Muscle of leg (tissue), 3 donors: ENCODE measurements at regions not wholly inside any gene's neighbourhood (a gene's known extent, or its start where the extent isn't known, plus 50 kb on each side); places are given as distances from the start of the nearest gene placed in this dataset.

Experiments
- DNase-seq: peaks from one replicate; pipeline ENCODE4 v3.0.0; 2013
- H3K27ac ChIP-seq: one replicate; pipeline ENCODE4 v1.5.1; 2013; ENCODE audit warnings: mild to moderate bottlenecking, low read length, control low read depth
- H3K27me3 ChIP-seq: one replicate; pipeline ENCODE4 v1.6.1; 2013; ENCODE audit warnings: low read length; ENCODE audit not compliant: control insufficient read depth, insufficient read depth
- H3K36me3 ChIP-seq: one replicate; pipeline ENCODE4 v1.6.1; 2013; ENCODE audit warnings: low read length; ENCODE audit not compliant: control insufficient read depth, insufficient read depth
- H3K4me1 ChIP-seq: one replicate; pipeline ENCODE4 v1.6.1; 2013; ENCODE audit warnings: low read length; ENCODE audit not compliant: control insufficient read depth, insufficient read depth
- H3K4me3 ChIP-seq: one replicate; pipeline ENCODE4 v1.5.1; 2013; ENCODE audit warnings: low read length, control low read depth
- H3K9me3 ChIP-seq: replicated peaks from 2 replicates; pipeline ENCODE4 v1.6.1; 2013; ENCODE audit warnings: low read depth, low read length; ENCODE audit not compliant: control insufficient read depth
- WGBS: methylation state at CpG from one replicate; pipeline ENCODE4 v1.1.5; 2013; ENCODE audit warnings: missing lambda C conversion rate; ENCODE audit not compliant: insufficient coverage; 5-methylcytosine and 5-hydroxymethylcytosine counted together

DNA sequence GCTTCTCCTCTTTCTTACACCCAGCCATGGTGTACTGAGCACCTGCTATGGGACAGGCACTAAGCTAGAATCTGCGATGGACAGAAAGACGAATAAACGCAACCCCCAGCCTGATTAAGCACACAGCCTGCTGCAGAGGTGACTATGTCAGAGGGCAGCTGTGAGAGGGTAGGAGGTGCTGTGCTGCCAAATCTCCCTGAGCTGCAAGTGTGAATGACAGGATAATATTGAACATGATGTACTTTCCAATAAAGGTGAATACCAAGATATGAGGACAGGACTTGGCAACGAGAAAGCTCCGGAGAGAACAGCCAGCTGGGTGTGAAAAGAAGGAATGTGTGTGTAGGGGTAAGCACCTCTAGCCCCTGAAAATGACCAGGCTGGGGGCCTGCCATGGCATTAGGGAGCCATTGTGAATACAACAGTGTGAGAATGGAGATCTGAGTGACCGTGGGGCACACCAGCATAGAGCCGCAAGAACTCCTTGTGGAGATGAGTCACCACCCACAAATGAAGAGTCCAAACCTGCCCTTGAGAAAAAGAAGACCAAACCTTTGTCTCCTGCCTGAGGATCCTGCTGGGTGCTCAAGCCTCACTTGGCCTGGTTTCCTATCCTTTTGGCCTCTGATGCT is 83.0 kb upstream of the ATF3 start:
- H3K4me3 ChIP-seq, result no peak overlapping the region
- H3K36me3 ChIP-seq, result no peaks in the 10 kb centered on the region
- no peaks in the 10 kb centered on the region for H3K9me3 ChIP-seq
- DNase-seq, result no peak
- H3K27me3 ChIP-seq, result peaks cover 8% of the 10 kb centered on the region
- WGBS, result 78% methylated on average over 4 of the region's 7 CpGs
- no peak overlapping the region for H3K27ac ChIP-seq
- H3K4me1 ChIP-seq, result peaks cover 6% of the 10 kb centered on the region

DNA sequence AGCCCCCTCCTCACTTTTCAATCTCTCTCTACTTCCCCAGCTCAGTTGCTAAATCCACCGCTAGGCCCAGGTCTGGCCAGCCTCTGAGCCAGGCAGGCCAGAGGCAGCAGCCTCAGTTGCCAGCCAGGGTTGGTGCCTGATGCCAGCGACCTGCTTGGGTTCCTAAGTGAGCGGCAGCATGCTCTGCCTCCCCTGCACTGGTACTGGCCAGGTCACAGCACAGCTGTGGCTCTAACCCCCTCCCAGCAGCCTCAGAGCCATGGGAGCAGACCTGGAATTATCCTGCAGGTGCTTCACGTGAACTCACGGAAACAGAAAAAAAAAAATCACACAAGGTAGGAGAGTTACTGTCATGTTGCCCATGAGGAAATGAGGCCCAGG is 82.5 kb upstream of the ATF3 start:
- WGBS, result 81% methylated on average over 3 of the region's 5 CpGs
- H3K36me3 ChIP-seq, result no peaks in the 10 kb centered on the region
- no peak for DNase-seq
- no peak overlapping the region for H3K4me3 ChIP-seq
- peaks cover 6% of the 10 kb centered on the region for H3K4me1 ChIP-seq
- no peaks in the 10 kb centered on the region for H3K9me3 ChIP-seq
- no peak overlapping the region for H3K27ac ChIP-seq
- H3K27me3 ChIP-seq, result peaks cover 8% of the 10 kb centered on the region

DNA sequence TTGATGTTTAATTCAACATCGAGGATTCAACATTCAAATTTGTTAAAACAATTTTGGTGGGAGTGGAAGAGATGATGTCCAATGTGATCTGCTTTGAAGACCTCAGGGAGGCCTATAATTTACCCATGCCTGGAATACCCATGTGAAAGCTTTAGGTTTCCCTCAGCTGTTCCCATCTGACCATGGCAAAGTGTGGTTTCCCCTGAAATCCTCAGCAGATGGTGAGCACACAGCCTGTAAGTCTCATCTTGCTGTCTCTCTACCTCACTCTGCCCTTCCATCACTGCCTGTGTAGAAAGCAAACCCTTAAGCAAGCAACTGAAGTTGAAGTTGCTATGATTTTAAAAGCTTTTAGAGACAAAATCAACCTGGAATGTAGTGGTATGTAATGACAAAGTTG is 80.1 kb upstream of the ATF3 start:
- no CpG with 5 or more reads among the region's 1 CpG for WGBS
- Histone ChIP-seq H3K27me3 (peaks cover 8% of the 10 kb centered on the region), H3K4me3 (no peak overlapping the region), H3K9me3 (no peaks in the 10 kb centered on the region), H3K4me1 (peaks cover 8% of the 10 kb centered on the region), H3K36me3 (no peaks in the 10 kb centered on the region), H3K27ac (no peak overlapping the region)
- DNase-seq, result peak; percentile 30

DNA sequence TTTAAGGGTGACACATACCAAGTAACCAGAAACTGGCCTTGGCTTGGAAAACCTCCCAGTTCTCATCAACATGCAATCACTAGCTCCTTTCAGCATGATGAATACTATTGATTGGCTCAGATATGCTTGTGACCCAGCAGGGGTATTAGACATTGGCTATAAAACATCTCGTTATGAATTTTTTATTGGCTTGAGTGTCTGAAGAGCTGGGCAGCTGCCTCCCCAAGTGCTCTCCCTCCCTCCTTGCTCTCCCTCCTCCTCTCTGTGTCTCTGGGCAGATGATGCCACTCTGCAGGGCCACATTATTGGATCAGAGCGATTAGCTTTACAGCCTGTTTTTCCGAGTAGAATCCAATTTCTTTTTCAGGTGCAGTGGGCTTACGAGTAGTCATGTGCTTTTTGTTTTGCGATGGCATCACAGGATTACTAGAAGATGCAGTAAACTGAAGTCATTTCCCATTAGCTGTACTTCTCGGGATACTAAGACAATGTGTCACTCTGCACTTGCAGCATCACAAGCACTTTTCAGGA is 79.3 kb upstream of the ATF3 start:
- H3K27me3 ChIP-seq, result peaks cover 8% of the 10 kb centered on the region
- peaks cover 8% of the 10 kb centered on the region for H3K4me1 ChIP-seq
- no peaks in the 10 kb centered on the region for H3K9me3 ChIP-seq
- H3K4me3 ChIP-seq, result no peak overlapping the region
- no peaks in the 10 kb centered on the region for H3K36me3 ChIP-seq
- DNase-seq, result peak; percentile 11
- H3K27ac ChIP-seq, result no peak overlapping the region
- 65% methylated on average over 4 of the region's 6 CpGs for WGBS

DNA sequence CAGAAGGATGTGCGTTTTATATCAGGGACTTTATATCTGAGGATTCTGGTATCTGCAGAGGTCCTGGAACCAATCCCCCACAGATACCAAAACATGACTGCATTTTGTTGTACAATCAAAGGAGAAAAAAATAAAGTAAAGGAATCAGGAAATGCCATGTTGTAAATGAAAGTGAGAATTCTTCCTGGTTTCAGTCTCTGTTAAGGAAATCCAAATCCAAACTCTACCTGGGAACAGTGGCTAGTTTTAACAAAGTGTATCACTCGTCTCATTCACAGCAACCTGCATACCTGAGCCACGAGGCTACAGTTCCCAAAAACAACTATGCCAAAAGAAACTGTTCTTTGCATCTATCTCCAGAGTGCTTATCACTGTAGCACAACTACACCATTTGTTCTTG is 77.3 kb upstream of the ATF3 start:
- no CpG with 5 or more reads among the region's 3 CpGs for WGBS
- Histone ChIP-seq H3K27ac (peak overlapping the region; percentile 22), H3K4me3 (no peak overlapping the region), H3K9me3 (no peaks in the 10 kb centered on the region), H3K36me3 (no peaks in the 10 kb centered on the region), H3K27me3 (peaks cover 5% of the 10 kb centered on the region), H3K4me1 (peaks cover 8% of the 10 kb centered on the region)
- DNase-seq, result no peak

DNA sequence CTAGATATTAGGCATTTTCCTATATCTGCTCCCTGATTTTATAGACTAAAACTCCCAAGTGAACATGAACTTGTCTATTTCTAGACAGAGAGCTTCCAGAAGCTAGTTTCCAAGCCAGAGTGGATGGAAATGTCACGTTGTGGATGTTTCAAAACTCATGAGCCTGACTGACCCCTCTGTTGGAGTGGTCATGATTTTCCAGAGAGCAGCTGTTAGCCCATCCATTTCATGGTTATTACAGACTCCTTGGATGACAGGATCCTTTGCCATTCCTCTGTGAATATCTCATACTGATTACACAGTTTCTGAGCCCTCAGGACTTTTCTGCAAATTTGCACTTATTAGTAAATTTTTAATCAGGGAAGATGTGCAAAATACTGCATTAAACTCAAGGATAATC is 76.8 kb upstream of the ATF3 start:
- Histone ChIP-seq H3K4me3 (no peak overlapping the region), H3K27me3 (peaks cover 5% of the 10 kb centered on the region), H3K4me1 (peaks cover 8% of the 10 kb centered on the region), H3K9me3 (no peaks in the 10 kb centered on the region), H3K36me3 (no peaks in the 10 kb centered on the region), H3K27ac (peak overlapping the region; percentile 22)
- WGBS, result 25% methylated on average over 1 of the region's 1 CpG
- DNase-seq, result peak; percentile 59

DNA sequence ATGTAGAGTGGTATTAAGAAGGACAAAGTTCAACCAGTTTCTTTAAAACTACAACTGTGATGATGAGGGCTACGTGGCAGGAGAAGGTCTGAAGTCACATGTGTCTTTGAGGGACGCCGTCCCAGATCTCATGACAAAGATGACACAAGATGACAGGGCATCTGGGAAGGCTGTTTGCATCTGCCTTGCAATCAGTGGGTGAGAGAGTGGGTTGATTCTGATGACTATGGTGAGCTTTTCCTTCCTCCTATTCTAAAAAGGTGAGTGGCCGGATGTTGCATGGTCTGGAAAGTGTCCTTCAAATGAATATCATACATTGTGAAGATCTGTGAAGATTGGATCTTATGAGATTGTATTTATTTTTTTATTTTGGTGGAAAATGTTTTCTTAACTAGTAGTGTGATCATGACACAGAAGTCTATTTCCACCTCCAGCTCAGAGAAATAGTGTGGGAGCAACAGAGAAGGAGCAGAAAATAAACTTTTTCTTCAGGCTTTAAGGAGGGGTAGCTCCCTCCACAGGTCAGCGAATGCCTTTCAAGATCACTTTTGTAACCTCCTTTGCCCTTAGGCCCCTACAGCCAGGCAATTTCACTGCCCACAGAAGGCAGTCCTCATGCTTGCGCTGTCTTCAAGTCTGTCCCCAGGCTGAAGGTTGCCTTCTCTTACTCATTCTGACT is 76.0 kb upstream of the ATF3 start:
- Histone ChIP-seq H3K36me3 (no peaks in the 10 kb centered on the region), H3K27me3 (peaks cover 5% of the 10 kb centered on the region), H3K27ac (no peak overlapping the region), H3K4me3 (no peak overlapping the region), H3K9me3 (no peaks in the 10 kb centered on the region), H3K4me1 (peaks cover 8% of the 10 kb centered on the region)
- 86% methylated on average over 3 of the region's 6 CpGs for WGBS
- no peak for DNase-seq

DNA sequence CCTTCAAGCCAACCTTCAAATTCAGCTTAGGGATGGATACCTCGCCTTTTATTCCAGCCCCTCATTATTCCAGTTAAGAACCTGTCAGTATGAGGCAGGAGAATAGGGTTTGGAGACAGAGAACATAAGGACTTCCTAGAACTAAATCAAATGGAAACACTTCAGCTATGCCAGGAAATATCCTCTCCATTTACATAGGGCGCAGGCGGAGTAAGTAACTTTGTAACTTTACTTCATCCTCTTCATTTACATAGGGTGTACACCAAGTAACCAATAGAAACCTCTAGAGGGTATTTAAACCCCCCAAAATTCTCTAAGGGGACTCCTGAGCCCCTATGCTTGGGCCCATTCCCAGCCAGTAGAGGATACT is 75.4 kb upstream of the ATF3 start:
- H3K36me3 ChIP-seq, result no peaks in the 10 kb centered on the region
- no peak for DNase-seq
- 80% methylated on average over 2 of the region's 3 CpGs for WGBS
- H3K27ac ChIP-seq, result no peak overlapping the region
- H3K4me3 ChIP-seq, result no peak overlapping the region
- H3K9me3 ChIP-seq, result no peaks in the 10 kb centered on the region
- H3K4me1 ChIP-seq, result peaks cover 8% of the 10 kb centered on the region
- H3K27me3 ChIP-seq, result peaks cover 5% of the 10 kb centered on the region

DNA sequence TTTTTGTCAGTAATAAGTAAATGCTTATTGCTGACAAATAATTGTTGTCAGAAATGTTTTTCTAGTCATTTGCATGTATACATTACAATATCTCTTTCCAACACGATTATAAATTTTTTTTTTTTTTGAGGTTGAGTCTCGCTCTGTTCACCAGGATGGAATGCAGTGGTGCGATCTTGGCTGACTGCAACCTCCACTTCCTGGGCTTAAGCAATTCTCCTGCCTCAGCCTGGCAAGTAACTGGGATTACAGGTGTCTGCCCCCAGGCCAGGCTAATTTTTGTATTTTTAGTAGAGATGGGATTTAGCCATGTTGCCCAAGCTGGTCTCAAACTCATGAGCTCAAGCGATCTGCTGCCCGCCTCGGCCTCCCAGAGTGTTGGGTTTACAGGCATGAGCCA is 72.0 kb upstream of the ATF3 start:
- H3K27me3 ChIP-seq, result no peaks in the 10 kb centered on the region
- no peak overlapping the region for H3K27ac ChIP-seq
- H3K4me1 ChIP-seq, result no peaks in the 10 kb centered on the region
- no peaks in the 10 kb centered on the region for H3K9me3 ChIP-seq
- no CpG with 5 or more reads among the region's 6 CpGs for WGBS
- no peak for DNase-seq
- H3K36me3 ChIP-seq, result no peaks in the 10 kb centered on the region
- H3K4me3 ChIP-seq, result no peak overlapping the region

DNA sequence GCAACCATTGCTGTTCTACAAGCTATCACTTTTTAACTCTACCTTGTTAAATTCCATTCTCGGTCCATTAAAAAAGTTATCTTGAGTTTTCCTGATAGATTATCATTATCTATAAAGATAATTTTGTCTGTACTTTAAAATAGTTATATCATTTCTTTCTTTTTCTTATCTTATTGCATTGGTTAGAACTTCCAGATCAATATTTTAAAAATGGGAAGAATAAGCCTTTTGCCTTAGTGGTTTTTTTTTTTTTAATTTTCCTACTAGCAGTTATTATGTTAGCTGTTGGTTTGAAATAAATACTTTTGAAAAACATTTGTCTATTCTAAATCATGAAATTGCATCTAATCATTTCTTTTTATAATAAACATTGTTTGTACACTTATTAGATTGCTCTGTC is 71.0 kb upstream of the ATF3 start:
- no peaks in the 10 kb centered on the region for H3K27me3 ChIP-seq
- no peak for DNase-seq
- H3K36me3 ChIP-seq, result no peaks in the 10 kb centered on the region
- H3K27ac ChIP-seq, result no peak overlapping the region
- H3K9me3 ChIP-seq, result no peaks in the 10 kb centered on the region
- H3K4me3 ChIP-seq, result no peak overlapping the region
- no CpG with 5 or more reads among the region's 1 CpG for WGBS
- no peaks in the 10 kb centered on the region for H3K4me1 ChIP-seq
